ENCODE measurements at regions not wholly inside any gene's neighbourhood (a gene's known extent, or its start where the extent isn't known, plus 50 kb on each side); places are given as distances from the start of the nearest gene placed in this dataset.

- Histone ChIP-seq H3K27me3 (replicated peaks; ENCODE audit: insufficient read depth, low read depth, low read length, poor library complexity) (no peaks in the 10 kb centered on the region), H3K36me3 (ENCODE audit: insufficient read depth, low read length, poor library complexity, severe bottlenecking) (no peaks in the 10 kb centered on the region), H3K4me1 (ENCODE audit: insufficient read depth, low read length, poor library complexity, severe bottlenecking) (peaks cover 16% of the 10 kb centered on the region), H3K27ac (ENCODE audit: low read depth, low read length, poor library complexity, severe bottlenecking) (no peak overlapping the region), H3K4me3 (ENCODE audit: low read depth, low read length, poor library complexity, severe bottlenecking) (no peak overlapping the region), H3K9me3 (ENCODE audit: low read depth, low read length, poor library complexity, severe bottlenecking) (no peaks in the 10 kb centered on the region)
- peak; percentile 48 for DNase-seq (ENCODE audit: low spot score)
- ChIA-PET POLR2A (ENCODE audit: low non-redundant PET) (no interaction called here), CTCF (no interaction called here)
- TF ChIP-seq EZH2 (IDR thresholded peaks at IDR 0.05; ENCODE audit: borderline replicate concordance, low read depth, low read length, poor library complexity, severe bottlenecking) (no peak), CTCF (conservative IDR thresholded peaks at IDR 0.05; ENCODE audit: low read depth, low read length) (no peak)
- BruUV-seq (replicated peaks), result no TSS peak
- intact Hi-C loops (cut with micrococcal nuclease; ENCODE audit: unreplicated experiment), result no loop called here
Observed at GRCh38 chr2:176468457-176469113, 199.3 kb downstream of the MTX2 start.

DNA sequence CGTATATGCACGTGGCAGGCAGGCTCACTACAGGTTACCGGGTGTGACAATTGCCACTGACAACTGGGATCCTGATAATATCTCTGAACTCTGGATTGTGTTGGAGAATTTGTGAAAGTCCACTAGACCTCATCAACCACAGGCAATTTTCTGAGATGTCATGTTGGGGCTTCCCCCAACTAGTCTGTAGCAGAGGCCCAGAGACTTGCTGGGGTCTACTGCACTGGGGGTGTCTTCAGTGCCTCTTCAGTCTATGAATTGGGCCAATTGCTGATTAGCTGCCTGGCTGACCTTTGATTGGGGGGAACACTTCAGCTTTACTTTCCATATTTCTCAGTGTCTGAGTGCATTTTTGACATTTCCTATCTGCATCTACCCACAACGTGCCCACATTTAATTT, 201.5 kb downstream of the MTX2 start:
- no peaks in the 10 kb centered on the region for H3K9me3 ChIP-seq (ENCODE audit: low read depth, low read length, poor library complexity, severe bottlenecking)
- H3K4me3 ChIP-seq (ENCODE audit: low read depth, low read length, poor library complexity, severe bottlenecking), result no peak overlapping the region
- BruUV-seq (replicated peaks), result no TSS peak
- no peaks in the 10 kb centered on the region for H3K36me3 ChIP-seq (ENCODE audit: insufficient read depth, low read length, poor library complexity, severe bottlenecking)
- ChIA-PET POLR2A (ENCODE audit: low non-redundant PET) (no interaction called here), CTCF (no interaction called here)
- H3K27ac ChIP-seq (ENCODE audit: low read depth, low read length, poor library complexity, severe bottlenecking), result no peak overlapping the region
- intact Hi-C loops (cut with micrococcal nuclease; ENCODE audit: unreplicated experiment), result no loop called here
- no peak for TF ChIP-seq EZH2 (IDR thresholded peaks at IDR 0.05; ENCODE audit: borderline replicate concordance, low read depth, low read length, poor library complexity, severe bottlenecking)
- TF ChIP-seq CTCF (conservative IDR thresholded peaks at IDR 0.05; ENCODE audit: low read depth, low read length), result no peak
- no peaks in the 10 kb centered on the region for H3K4me1 ChIP-seq (ENCODE audit: insufficient read depth, low read length, poor library complexity, severe bottlenecking)
- H3K27me3 ChIP-seq (replicated peaks; ENCODE audit: insufficient read depth, low read depth, low read length, poor library complexity), result no peaks in the 10 kb centered on the region
- no peak for DNase-seq (ENCODE audit: low spot score)

DNA sequence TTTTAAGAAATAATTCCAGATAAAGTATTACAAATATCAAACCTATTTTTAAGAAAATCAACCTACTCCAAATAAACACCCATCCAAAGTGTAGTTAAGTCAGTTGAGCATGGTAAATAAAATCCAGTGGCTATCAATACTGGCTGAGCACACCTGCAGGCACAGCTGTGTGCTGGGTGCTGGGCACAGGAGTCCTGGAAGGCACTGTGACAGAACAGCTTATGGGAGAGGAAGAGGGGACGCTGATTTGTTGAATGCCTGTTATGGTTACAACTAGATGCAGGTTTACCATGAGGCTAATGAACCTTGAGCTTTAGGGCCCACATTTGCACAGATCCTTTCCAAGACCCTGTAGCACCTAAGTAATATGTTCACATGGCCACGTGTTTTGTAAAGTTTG, 202.7 kb downstream of the MTX2 start:
- POLR2A ChIA-PET (ENCODE audit: low non-redundant PET), result no interaction called here

More for the DNA sequence above, 202.7 kb downstream of the MTX2 start:
- H3K36me3 ChIP-seq (ENCODE audit: insufficient read depth, low read length, poor library complexity, severe bottlenecking), result no peaks in the 10 kb centered on the region
- no TSS peak for BruUV-seq (replicated peaks)
- no peaks in the 10 kb centered on the region for H3K27me3 ChIP-seq (replicated peaks; ENCODE audit: insufficient read depth, low read depth, low read length, poor library complexity)
- H3K4me3 ChIP-seq (ENCODE audit: low read depth, low read length, poor library complexity, severe bottlenecking), result no peak overlapping the region
- TF ChIP-seq EZH2 (IDR thresholded peaks at IDR 0.05; ENCODE audit: borderline replicate concordance, low read depth, low read length, poor library complexity, severe bottlenecking), result no peak
- TF ChIP-seq CTCF (conservative IDR thresholded peaks at IDR 0.05; ENCODE audit: low read depth, low read length), result no peak
- CTCF ChIA-PET, result interaction anchor here (0.5 kb wide), 1 partner anchor 332 kb away, joined by 3 read pairs; no protein-coding TSS in a partner anchor
- intact Hi-C loops (cut with micrococcal nuclease; ENCODE audit: unreplicated experiment), result no loop called here
- no peaks in the 10 kb centered on the region for H3K9me3 ChIP-seq (ENCODE audit: low read depth, low read length, poor library complexity, severe bottlenecking)
- no peak overlapping the region for H3K27ac ChIP-seq (ENCODE audit: low read depth, low read length, poor library complexity, severe bottlenecking)
- no peak for DNase-seq (ENCODE audit: low spot score)
- H3K4me1 ChIP-seq (ENCODE audit: insufficient read depth, low read length, poor library complexity, severe bottlenecking), result no peaks in the 10 kb centered on the region
